HG03060 (cell line): ENCODE measurements at regions not wholly inside any gene's neighbourhood (a gene's known extent, or its start where the extent isn't known, plus 50 kb on each side); places are given as distances from the start of the nearest gene placed in this dataset.

Source experiments
- ATAC-seq: cut with Tn5 transposase; IDR thresholded peaks from one replicate; pipeline ENCODE4 v1.9.1; 2021; ENCODE audit warnings: low read depth, moderate number of reproducible peaks; ENCODE audit not compliant: unreplicated experiment

GRCh38 chr6:94130478-94130877 lies 711.1 kb upstream of the EPHA7 start:
- no peak for ATAC-seq

GRCh38 chr6:94129926-94130325 lies 710.6 kb upstream of the EPHA7 start:
- no peak for ATAC-seq

- ATAC-seq: no peak
Measured at GRCh38 chr6:94127716-94128115, 708.4 kb upstream of the EPHA7 start.

- no peak for ATAC-seq
Measured at GRCh38 chr6:94124333-94124732, 705.0 kb upstream of the EPHA7 start.

GRCh38 chr6:94121094-94121493 lies 701.7 kb upstream of the EPHA7 start:
- ATAC-seq: no peak

GRCh38 chr6:94099072-94099471 lies 679.7 kb upstream of the EPHA7 start:
- no peak for ATAC-seq

- no peak for ATAC-seq
Measured at GRCh38 chr6:94095961-94096360, 676.6 kb upstream of the EPHA7 start.

- no peak for ATAC-seq
Measured at GRCh38 chr6:94089941-94090340, 670.6 kb upstream of the EPHA7 start.

- ATAC-seq: no peak
Measured at GRCh38 chr6:94088870-94089269, 669.5 kb upstream of the EPHA7 start.

- no peak for ATAC-seq
Measured at GRCh38 chr6:94074764-94075163, 655.4 kb upstream of the EPHA7 start.

GRCh38 chr6:94071835-94072234 lies 652.5 kb upstream of the EPHA7 start:
- no peak for ATAC-seq

- ATAC-seq: no peak
Measured at GRCh38 chr6:94065707-94066337, 646.5 kb upstream of the EPHA7 start.

GRCh38 chr6:94052749-94053148 lies 633.4 kb upstream of the EPHA7 start:
- no peak for ATAC-seq

- ATAC-seq: no peak
Measured at GRCh38 chr6:94050515-94050914, 631.2 kb upstream of the EPHA7 start.

- ATAC-seq: no peak
Measured at GRCh38 chr6:94049001-94049400, 629.6 kb upstream of the EPHA7 start.

- no peak for ATAC-seq
Measured at GRCh38 chr6:94045099-94045829, 625.9 kb upstream of the EPHA7 start.

GRCh38 chr6:94041945-94042709 lies 622.8 kb upstream of the EPHA7 start:
- ATAC-seq: no peak

- ATAC-seq: no peak
Measured at GRCh38 chr6:94036024-94036423, 616.7 kb upstream of the EPHA7 start.

GRCh38 chr6:94027374-94027773 lies 608.0 kb upstream of the EPHA7 start:
- ATAC-seq: no peak

GRCh38 chr6:94026575-94026974 lies 607.2 kb upstream of the EPHA7 start:
- no peak for ATAC-seq

- ATAC-seq: no peak
Measured at GRCh38 chr6:94005835-94006234, 586.5 kb upstream of the EPHA7 start.

GRCh38 chr6:93992976-93993375 lies 573.6 kb upstream of the EPHA7 start:
- no peak for ATAC-seq
